ENCODE measurements at regions not wholly inside any gene's neighbourhood (a gene's known extent, or its start where the extent isn't known, plus 50 kb on each side); places are given as distances from the start of the nearest gene placed in this dataset.
"Not testable (repeated sequence)": the region's sequence is repeated elsewhere in the genome, so short reads cannot be mapped to it uniquely, and the experiment has no call there.

DNA sequence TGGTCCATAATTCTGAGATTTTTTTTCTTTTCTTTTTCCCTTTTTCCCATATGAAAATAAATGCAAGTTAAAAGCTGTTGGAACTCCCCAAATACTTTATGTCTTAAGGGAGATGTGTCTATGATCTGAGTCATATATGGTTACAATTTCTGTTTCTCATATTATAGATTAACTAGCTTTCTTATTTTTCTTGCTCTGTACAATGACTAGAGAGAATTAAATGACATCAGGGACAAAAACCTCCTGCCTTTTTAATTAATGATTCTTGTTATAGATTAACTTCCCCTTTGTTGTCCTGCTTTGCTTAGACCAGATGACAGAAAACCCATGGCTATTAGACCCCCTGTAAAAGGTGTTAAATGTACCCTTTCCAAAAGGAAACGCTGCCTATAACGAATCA is 643.9 kb upstream of the NXPH2 start:
- no peak for DNase-seq (ENCODE audit: unreplicated experiment)
- POLR2A ChIA-PET: no interaction called here
- CTCF ChIA-PET: interaction anchor here (0.6 kb wide), 1 partner anchor 462 kb away, joined by 3 read pairs; no protein-coding TSS in a partner anchor
- intact Hi-C loops (cut with micrococcal nuclease): no loop called here
- Mint-ChIP-seq H3K4me1 (ENCODE audit: insufficient read depth, unreplicated experiment) (no peaks in the 10 kb centered on the region), H3K27ac (ENCODE audit: low read depth, unreplicated experiment) (no peak overlapping the region), H3K36me3 (ENCODE audit: insufficient read depth, unreplicated experiment) (no peaks in the 10 kb centered on the region), H3K9me3 (ENCODE audit: unreplicated experiment) (peaks cover 8% of the 10 kb centered on the region), H3K4me3 (ENCODE audit: unreplicated experiment) (no peak overlapping the region), H3K27me3 (ENCODE audit: insufficient read depth, unreplicated experiment) (no peaks in the 10 kb centered on the region)
- TF ChIP-seq, protein P1, sequence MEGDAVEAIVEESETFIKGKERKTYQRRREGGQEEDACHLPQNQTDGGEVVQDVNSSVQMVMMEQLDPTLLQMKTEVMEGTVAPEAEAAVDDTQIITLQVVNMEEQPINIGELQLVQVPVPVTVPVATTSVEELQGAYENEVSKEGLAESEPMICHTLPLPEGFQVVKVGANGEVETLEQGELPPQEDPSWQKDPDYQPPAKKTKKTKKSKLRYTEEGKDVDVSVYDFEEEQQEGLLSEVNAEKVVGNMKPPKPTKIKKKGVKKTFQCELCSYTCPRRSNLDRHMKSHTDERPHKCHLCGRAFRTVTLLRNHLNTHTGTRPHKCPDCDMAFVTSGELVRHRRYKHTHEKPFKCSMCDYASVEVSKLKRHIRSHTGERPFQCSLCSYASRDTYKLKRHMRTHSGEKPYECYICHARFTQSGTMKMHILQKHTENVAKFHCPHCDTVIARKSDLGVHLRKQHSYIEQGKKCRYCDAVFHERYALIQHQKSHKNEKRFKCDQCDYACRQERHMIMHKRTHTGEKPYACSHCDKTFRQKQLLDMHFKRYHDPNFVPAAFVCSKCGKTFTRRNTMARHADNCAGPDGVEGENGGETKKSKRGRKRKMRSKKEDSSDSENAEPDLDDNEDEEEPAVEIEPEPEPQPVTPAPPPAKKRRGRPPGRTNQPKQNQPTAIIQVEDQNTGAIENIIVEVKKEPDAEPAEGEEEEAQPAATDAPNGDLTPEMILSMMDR (IDR thresholded peaks at IDR 0.05; ENCODE audit: unreplicated experiment): no peak
- no TSS peak for BruUV-seq (replicated peaks)

DNA sequence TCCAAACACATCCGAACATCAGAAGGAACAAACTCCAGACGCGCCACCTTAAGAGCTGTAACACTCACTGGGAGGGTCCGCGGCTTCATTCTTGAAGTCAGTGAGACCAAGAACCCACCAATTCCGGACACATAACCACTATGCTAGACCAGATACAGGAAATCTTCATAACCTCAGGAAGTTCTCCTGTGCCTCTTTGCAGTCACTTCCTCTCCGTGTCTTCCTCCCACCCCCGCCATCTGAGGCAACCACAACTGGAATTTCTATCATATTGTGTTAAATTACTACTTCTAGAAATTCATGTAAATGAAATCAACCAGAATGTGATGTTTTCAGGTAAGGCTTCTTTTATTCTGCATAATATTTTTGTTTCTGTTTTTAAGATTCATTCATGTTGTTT is 631.0 kb upstream of the NXPH2 start:
- CTCF ChIA-PET: interaction anchor here (0.6 kb wide), 1 partner anchor 402 kb away, joined by 3 read pairs; no protein-coding TSS in a partner anchor

DNA sequence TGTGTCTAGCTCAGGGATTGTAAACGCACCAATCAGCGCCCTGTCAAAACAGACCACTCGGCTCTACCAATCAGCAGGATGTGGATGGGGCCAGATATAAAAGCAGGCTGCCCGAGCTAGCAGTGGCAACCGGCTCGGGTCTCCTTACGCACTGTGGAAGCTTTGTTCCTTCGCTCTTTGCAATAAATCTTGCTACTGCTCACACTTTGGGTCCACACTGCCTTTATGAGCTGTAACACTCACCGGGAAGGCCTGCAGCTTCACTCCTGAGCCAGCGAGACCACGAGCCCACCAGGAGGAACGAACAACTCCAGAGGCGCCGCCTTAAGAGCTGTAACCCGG is 630.6 kb upstream of the NXPH2 start:
- POLR2A ChIA-PET; DNase-seq (ENCODE audit: unreplicated experiment); H3K9me3 Mint-ChIP-seq (ENCODE audit: unreplicated experiment); H3K27ac Mint-ChIP-seq (ENCODE audit: low read depth, unreplicated experiment); intact Hi-C loops (cut with micrococcal nuclease); H3K27me3 Mint-ChIP-seq (ENCODE audit: insufficient read depth, unreplicated experiment); H3K4me1 Mint-ChIP-seq (ENCODE audit: insufficient read depth, unreplicated experiment); H3K4me3 Mint-ChIP-seq (ENCODE audit: unreplicated experiment); BruUV-seq (replicated peaks); H3K36me3 Mint-ChIP-seq (ENCODE audit: insufficient read depth, unreplicated experiment): not testable (repeated sequence)
- CTCF ChIA-PET: interaction anchor here (0.6 kb wide), 2 partner anchors 401 to 824 kb away, joined by 3 read pairs; no protein-coding TSS in a partner anchor

More for the DNA sequence above, 631.0 kb upstream of the NXPH2 start:
- intact Hi-C loops (cut with micrococcal nuclease): no loop called here
- BruUV-seq (replicated peaks): no TSS peak
- Mint-ChIP-seq H3K27me3 (ENCODE audit: insufficient read depth, unreplicated experiment) (no peaks in the 10 kb centered on the region), H3K4me3 (ENCODE audit: unreplicated experiment) (no peak overlapping the region), H3K27ac (ENCODE audit: low read depth, unreplicated experiment) (no peak overlapping the region), H3K36me3 (ENCODE audit: insufficient read depth, unreplicated experiment) (no peaks in the 10 kb centered on the region), H3K4me1 (ENCODE audit: insufficient read depth, unreplicated experiment) (no peaks in the 10 kb centered on the region), H3K9me3 (ENCODE audit: unreplicated experiment) (peaks cover 5% of the 10 kb centered on the region)
- DNase-seq (ENCODE audit: unreplicated experiment): no peak
- TF ChIP-seq, protein P1 (IDR thresholded peaks at IDR 0.05; ENCODE audit: unreplicated experiment): no peak
- POLR2A ChIA-PET: no interaction called here

DNA sequence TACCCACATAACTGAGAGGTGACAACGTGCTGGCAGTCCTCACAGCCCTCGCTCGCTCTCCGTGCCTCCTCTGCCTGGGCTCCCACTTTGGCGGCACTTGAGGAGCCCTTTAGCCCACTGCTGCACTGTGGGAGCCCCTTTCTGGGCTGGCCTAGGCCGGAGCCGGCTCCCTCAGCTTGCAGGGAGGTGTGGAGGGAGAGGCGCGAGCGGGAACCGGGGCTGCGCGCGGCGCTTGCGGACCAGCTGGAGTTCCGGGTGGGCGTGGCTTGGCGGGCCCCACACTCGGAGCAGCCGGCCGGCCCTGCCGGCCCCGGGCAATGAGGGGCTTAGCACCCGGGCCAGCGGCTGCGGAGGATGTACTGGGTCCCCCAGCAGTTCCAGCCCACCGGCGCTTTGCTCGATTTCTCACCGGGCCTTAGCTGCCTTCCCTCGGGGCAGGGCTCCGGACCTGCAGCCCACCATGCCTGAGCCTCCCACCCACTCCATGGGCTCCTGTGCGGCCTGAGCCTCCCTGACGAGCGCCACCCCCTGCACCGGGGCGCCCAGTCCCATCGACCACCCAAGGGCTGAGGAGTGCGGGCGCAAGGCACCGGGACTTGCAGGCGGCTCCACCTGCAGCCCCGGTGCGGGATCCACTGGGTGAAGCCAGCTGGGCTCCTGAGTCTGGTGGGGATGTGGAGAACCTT is 630.1 kb upstream of the NXPH2 start:
- H3K4me3 Mint-ChIP-seq (ENCODE audit: unreplicated experiment); H3K36me3 Mint-ChIP-seq (ENCODE audit: insufficient read depth, unreplicated experiment); H3K9me3 Mint-ChIP-seq (ENCODE audit: unreplicated experiment); H3K4me1 Mint-ChIP-seq (ENCODE audit: insufficient read depth, unreplicated experiment); H3K27me3 Mint-ChIP-seq (ENCODE audit: insufficient read depth, unreplicated experiment); DNase-seq (ENCODE audit: unreplicated experiment); POLR2A ChIA-PET; H3K27ac Mint-ChIP-seq (ENCODE audit: low read depth, unreplicated experiment); intact Hi-C loops (cut with micrococcal nuclease); BruUV-seq (replicated peaks): not testable (repeated sequence)
- CTCF ChIA-PET: interaction anchor here (0.6 kb wide), 2 partner anchors 10 to 823 kb away, joined by 3 read pairs; no protein-coding TSS in a partner anchor

DNA sequence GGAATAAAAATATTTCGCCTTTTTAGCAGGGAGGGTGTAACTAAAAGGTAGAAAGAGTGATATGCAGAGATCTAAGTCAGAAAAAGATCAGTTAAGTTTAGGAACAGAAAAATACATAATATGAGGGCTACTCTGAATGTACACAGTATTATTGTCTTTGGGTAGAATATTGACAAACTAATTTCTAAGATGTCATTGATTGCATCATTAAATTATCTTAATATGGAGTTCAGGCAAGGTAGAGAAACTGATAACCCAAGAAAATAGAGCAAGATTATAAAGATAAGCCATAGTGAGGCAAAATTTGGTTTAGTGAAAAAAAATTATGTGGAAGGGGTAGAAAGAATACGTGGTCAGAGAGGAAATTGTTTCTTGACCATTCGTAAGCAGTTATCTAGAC is 629.0 kb upstream of the NXPH2 start:
- intact Hi-C loops (cut with micrococcal nuclease): no loop called here
- H3K9me3 Mint-ChIP-seq (ENCODE audit: unreplicated experiment): no peaks in the 10 kb centered on the region
- no peak for DNase-seq (ENCODE audit: unreplicated experiment)
- H3K36me3 Mint-ChIP-seq (ENCODE audit: insufficient read depth, unreplicated experiment): no peaks in the 10 kb centered on the region
- POLR2A ChIA-PET: no interaction called here
- CTCF ChIA-PET: no interaction called here
- no peak overlapping the region for H3K27ac Mint-ChIP-seq (ENCODE audit: low read depth, unreplicated experiment)
- TF ChIP-seq, protein P1 (IDR thresholded peaks at IDR 0.05; ENCODE audit: unreplicated experiment): no peak
- no TSS peak for BruUV-seq (replicated peaks)
- H3K4me1 Mint-ChIP-seq (ENCODE audit: insufficient read depth, unreplicated experiment): no peaks in the 10 kb centered on the region
- H3K27me3 Mint-ChIP-seq (ENCODE audit: insufficient read depth, unreplicated experiment): no peaks in the 10 kb centered on the region
- H3K4me3 Mint-ChIP-seq (ENCODE audit: unreplicated experiment): no peak overlapping the region

Measured in MCF 10A (cell line).